ENCODE measurements at regions not wholly inside any gene's neighbourhood (a gene's known extent, or its start where the extent isn't known, plus 50 kb on each side); places are given as distances from the start of the nearest gene placed in this dataset.

GRCh38 chr17:5775098-5775497 lies 190.8 kb upstream of the NLRP1 start:
- CTCF ChIA-PET: interaction anchor here (0.6 kb wide), 1 partner anchor 1420 kb away, joined by 4 read pairs; no protein-coding TSS in a partner anchor

GRCh38 chr17:5780476-5780875 lies 196.2 kb upstream of the NLRP1 start:
- no peak for DNase-seq
- no peaks in the 10 kb centered on the region for H3K36me3 Mint-ChIP-seq (ENCODE audit: insufficient read depth, unreplicated experiment)
- TF ChIP-seq CTCF (IDR thresholded peaks at IDR 0.05; ENCODE audit: unreplicated experiment): no peak
- peaks cover 2% of the 10 kb centered on the region for H3K9me3 Mint-ChIP-seq (ENCODE audit: low read depth, unreplicated experiment)
- peaks cover 71% of the 10 kb centered on the region for H3K27me3 Mint-ChIP-seq (ENCODE audit: unreplicated experiment)
- CTCF ChIA-PET: no interaction called here
- no peak overlapping the region for H3K4me3 Mint-ChIP-seq (ENCODE audit: low read depth, unreplicated experiment)
- intact Hi-C loops (cut with micrococcal nuclease; ENCODE audit: unreplicated experiment): no loop called here
- no TSS peak for BruUV-seq (replicated peaks)
- H3K4me1 Mint-ChIP-seq (ENCODE audit: low read depth, unreplicated experiment): no peaks in the 10 kb centered on the region
- no peak overlapping the region for H3K27ac Mint-ChIP-seq (ENCODE audit: unreplicated experiment)

More at GRCh38 chr17:5775098-5775497, 190.8 kb upstream of the NLRP1 start:
- TF ChIP-seq CTCF (IDR thresholded peaks at IDR 0.05; ENCODE audit: unreplicated experiment): no peak
- no peak overlapping the region for H3K4me3 Mint-ChIP-seq (ENCODE audit: low read depth, unreplicated experiment)
- DNase-seq: no peak
- H3K36me3 Mint-ChIP-seq (ENCODE audit: insufficient read depth, unreplicated experiment): no peaks in the 10 kb centered on the region
- BruUV-seq (replicated peaks): no TSS peak
- no peak overlapping the region for H3K27ac Mint-ChIP-seq (ENCODE audit: unreplicated experiment)
- intact Hi-C loops (cut with micrococcal nuclease; ENCODE audit: unreplicated experiment): no loop called here
- H3K9me3 Mint-ChIP-seq (ENCODE audit: low read depth, unreplicated experiment): no peaks in the 10 kb centered on the region
- H3K4me1 Mint-ChIP-seq (ENCODE audit: low read depth, unreplicated experiment): no peaks in the 10 kb centered on the region
- peaks cover 56% of the 10 kb centered on the region for H3K27me3 Mint-ChIP-seq (ENCODE audit: unreplicated experiment)

- H3K27me3 Mint-ChIP-seq (ENCODE audit: unreplicated experiment): peaks cover 62% of the 10 kb centered on the region
- H3K36me3 Mint-ChIP-seq (ENCODE audit: insufficient read depth, unreplicated experiment): no peaks in the 10 kb centered on the region
- H3K9me3 Mint-ChIP-seq (ENCODE audit: low read depth, unreplicated experiment): peaks cover 2% of the 10 kb centered on the region
- H3K4me3 Mint-ChIP-seq (ENCODE audit: low read depth, unreplicated experiment): no peak overlapping the region
- intact Hi-C loops (cut with micrococcal nuclease; ENCODE audit: unreplicated experiment): no loop called here
- H3K4me1 Mint-ChIP-seq (ENCODE audit: low read depth, unreplicated experiment): no peaks in the 10 kb centered on the region
- CTCF ChIA-PET: no interaction called here
- H3K27ac Mint-ChIP-seq (ENCODE audit: unreplicated experiment): no peak overlapping the region
- DNase-seq: no peak
- BruUV-seq (replicated peaks): no TSS peak
- TF ChIP-seq CTCF (IDR thresholded peaks at IDR 0.05; ENCODE audit: unreplicated experiment): no peak
Measured at GRCh38 chr17:5781236-5781927, 197.1 kb upstream of the NLRP1 start.

GRCh38 chr17:5783269-5783668 lies 199.0 kb upstream of the NLRP1 start:
- Mint-ChIP-seq H3K27ac (ENCODE audit: unreplicated experiment) (no peak overlapping the region), H3K4me3 (ENCODE audit: low read depth, unreplicated experiment) (no peak overlapping the region), H3K4me1 (ENCODE audit: low read depth, unreplicated experiment) (no peaks in the 10 kb centered on the region), H3K9me3 (ENCODE audit: low read depth, unreplicated experiment) (peaks cover 2% of the 10 kb centered on the region), H3K36me3 (ENCODE audit: insufficient read depth, unreplicated experiment) (no peaks in the 10 kb centered on the region), H3K27me3 (ENCODE audit: unreplicated experiment) (peaks cover 43% of the 10 kb centered on the region)
- CTCF ChIA-PET: no interaction called here
- no peak for TF ChIP-seq CTCF (IDR thresholded peaks at IDR 0.05; ENCODE audit: unreplicated experiment)
- no TSS peak for BruUV-seq (replicated peaks)
- intact Hi-C loops (cut with micrococcal nuclease; ENCODE audit: unreplicated experiment): no loop called here
- DNase-seq: no peak
